Stomach smooth muscle (tissue), 2 donors: ENCODE measurements at regions not wholly inside any gene's neighbourhood (a gene's known extent, or its start where the extent isn't known, plus 50 kb on each side); places are given as distances from the start of the nearest gene placed in this dataset.

ENCODE experiments used
- H3K27ac ChIP-seq: one replicate; pipeline ENCODE4 v1.7.0; 2013; ENCODE audit warnings: mild to moderate bottlenecking, low read length, inconsistent platforms
- H3K27me3 ChIP-seq, 2 donors: one replicate each; pipeline ENCODE4 v1.7.0; 2013; ENCODE audit warnings: low read length in 2 of 2; ENCODE audit not compliant: insufficient read depth in 2 of 2, control insufficient read depth in 1 of 2
- H3K36me3 ChIP-seq, 2 donors: one replicate each; pipeline ENCODE4 v1.7.0; 2013; ENCODE audit warnings: low read length in 2 of 2; ENCODE audit not compliant: control insufficient read depth in 2 of 2, insufficient read depth in 2 of 2
- H3K4me1 ChIP-seq: one replicate; pipeline ENCODE4 v1.7.0; 2013; ENCODE audit warnings: low read length; ENCODE audit not compliant: control insufficient read depth, insufficient read depth
- H3K4me3 ChIP-seq, 2 donors: one replicate each; pipeline ENCODE4 v1.7.0; 2013; ENCODE audit warnings: low read length in 2 of 2
- H3K9ac ChIP-seq, 2 donors: one replicate each; pipeline ENCODE4 v1.7.0; 2013; ENCODE audit warnings: low read length in 2 of 2, mild to moderate bottlenecking in 1 of 2
- H3K9me3 ChIP-seq, 2 donors: one replicate each; pipeline ENCODE4 v1.7.0; 2013; ENCODE audit warnings: low read length in 2 of 2; ENCODE audit not compliant: control insufficient read depth in 2 of 2
- donor health status: healthy.
- donor health status: Pancreatic carcinoma.

DNA sequence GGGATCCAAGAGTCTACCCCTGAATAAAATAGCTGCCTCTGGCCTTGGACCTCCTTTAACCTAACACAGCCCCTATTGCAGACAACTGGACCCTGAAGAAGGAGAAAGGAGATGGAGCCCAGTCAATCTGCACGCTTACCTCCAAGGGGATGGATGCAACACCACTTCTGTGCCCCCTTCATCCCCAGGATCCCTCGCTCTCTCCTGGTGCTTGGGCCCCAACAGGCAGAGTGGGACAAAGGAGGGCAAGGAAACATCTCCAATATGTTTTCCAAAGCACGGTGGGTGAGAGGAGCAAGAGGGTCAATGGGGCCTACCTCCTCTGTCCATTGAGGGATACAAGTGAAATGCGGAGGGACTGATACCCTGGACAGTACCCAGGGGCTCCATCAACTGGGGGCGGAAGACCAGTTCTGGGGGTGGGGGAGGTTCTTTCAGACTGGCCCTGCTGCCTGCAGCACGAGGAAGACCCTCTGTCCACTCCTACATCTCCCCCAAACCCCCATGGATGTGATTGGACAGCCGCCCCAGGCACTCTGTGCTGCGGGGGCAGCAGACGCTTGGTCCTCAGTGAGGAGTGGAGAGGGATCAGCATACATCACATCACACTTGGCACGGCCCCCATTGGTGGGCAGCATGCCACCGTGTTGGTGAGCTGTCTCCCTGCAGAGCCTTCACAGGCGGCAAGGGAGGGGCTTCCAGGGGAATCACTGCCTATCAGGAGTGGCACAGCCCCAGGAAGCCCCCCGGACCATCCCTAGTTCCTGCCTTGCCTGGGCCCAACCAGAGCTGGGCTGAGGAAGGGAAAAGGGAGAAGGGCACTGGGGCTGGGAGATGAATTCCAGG, 70.6 kb downstream of the MRPL14 start:
- Histone ChIP-seq H3K36me3 (no peaks in the 10 kb centered on the region), H3K27ac (peak overlapping the region; percentile 66), H3K27me3 (no peaks in the 10 kb centered on the region), H3K4me1 (peaks cover 64% of the 10 kb centered on the region), H3K9me3 (peaks cover 0 to 4% of the 10 kb centered on the region in 2 donors), H3K4me3 (no peak overlapping the region), H3K9ac (no peak overlapping the region)

- Histone ChIP-seq H3K27ac (no peak overlapping the region), H3K9me3 (peaks cover 0 to 3% of the 10 kb centered on the region in 2 donors), H3K4me1 (peaks cover 69% of the 10 kb centered on the region)
These were observed 72.3 kb downstream of the MRPL14 start for GRCh38 chr6:44054721-44055559.

DNA sequence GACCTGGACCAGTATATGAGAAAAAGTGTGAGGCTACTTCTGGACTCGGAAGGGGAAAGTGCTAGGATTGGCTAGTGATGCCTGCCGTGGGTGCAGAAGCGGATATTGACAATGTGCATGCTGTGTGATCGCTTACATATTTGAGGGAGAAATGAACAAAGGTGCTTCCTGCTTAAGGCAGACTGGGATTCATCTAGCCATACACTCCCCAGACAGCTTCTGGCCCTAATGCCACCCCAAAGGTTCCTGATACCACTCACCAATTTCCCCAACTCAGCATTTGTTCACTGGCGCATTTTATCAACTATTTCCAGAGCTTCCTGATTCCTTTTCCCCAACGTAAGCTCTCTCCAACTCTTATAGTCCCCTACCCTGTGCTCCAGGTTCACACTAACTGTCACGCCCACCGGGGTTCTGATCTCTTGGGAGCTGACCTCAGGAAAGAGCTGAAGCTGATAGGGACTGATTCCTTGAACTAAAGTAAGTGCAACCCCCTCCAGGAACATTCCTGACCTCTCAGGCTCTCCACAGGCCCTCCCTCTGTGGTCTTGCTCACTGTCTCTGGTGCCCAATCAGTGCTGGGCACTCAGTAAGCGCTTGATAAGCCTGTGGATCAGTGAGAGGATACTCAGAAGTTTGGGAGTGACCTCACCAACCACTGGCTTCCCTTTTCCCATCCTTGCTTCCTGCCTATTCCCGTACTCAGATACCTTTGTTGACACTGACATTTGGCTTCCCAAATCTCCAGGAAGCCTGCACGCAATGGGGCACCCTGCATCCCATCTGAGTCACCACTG, 73.3 kb downstream of the MRPL14 start:
- Histone ChIP-seq H3K4me1 (peaks cover 71% of the 10 kb centered on the region), H3K36me3 (no peaks in the 10 kb centered on the region), H3K9ac (no peak overlapping the region), H3K9me3 (no peaks in the 10 kb centered on the region), H3K27ac (no peak overlapping the region), H3K4me3 (no peak overlapping the region), H3K27me3 (no peaks in the 10 kb centered on the region)

More at GRCh38 chr6:44054721-44055559, 72.3 kb downstream of the MRPL14 start:
- H3K9ac ChIP-seq: no peak overlapping the region
- H3K27me3 ChIP-seq: no peaks in the 10 kb centered on the region
- no peak overlapping the region for H3K4me3 ChIP-seq
- H3K36me3 ChIP-seq: no peaks in the 10 kb centered on the region

- H3K4me1 ChIP-seq: peaks cover 71% of the 10 kb centered on the region
- peak overlapping the region; percentile 88 for H3K27ac ChIP-seq
- no peak overlapping the region for H3K9ac ChIP-seq
- no peaks in the 10 kb centered on the region for H3K9me3 ChIP-seq
- no peak overlapping the region for H3K4me3 ChIP-seq
- H3K36me3 ChIP-seq: no peaks in the 10 kb centered on the region
- H3K27me3 ChIP-seq: no peaks in the 10 kb centered on the region
These were observed 74.0 kb downstream of the MRPL14 start for GRCh38 chr6:44053106-44053756.

DNA sequence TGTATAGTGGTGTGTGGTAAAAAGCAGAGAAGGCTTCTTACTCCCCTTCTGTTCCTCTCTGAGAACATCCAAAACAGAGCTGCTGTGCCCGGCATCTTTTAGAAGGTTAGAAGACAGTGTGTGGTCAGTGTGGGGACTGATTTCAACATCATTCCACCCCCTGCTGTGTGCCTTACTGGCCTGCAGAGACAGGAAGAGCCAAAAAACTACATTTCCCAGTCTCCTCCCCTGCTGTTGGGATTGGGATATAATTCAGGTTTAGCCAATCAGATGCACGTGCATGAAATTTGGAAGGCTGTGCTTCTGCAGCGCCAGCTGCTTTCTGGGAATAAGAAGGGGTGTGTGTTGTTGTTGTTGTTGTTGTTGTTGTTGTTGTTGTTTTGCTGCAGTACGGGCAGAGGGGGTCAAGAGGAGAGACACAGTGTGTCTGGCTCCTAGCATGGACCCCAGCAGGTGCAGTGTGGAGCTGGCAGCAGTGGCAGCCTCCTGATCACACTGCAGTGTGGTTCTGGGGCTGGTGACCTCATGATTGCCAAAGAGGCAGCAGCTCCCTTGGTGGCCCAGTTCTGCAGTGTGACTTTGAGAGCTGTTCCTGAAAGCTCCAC, 74.7 kb downstream of the MRPL14 start:
- peak overlapping the region; percentile 88 for H3K27ac ChIP-seq
- no peak overlapping the region for H3K4me3 ChIP-seq
- no peaks in the 10 kb centered on the region for H3K36me3 ChIP-seq
- no peaks in the 10 kb centered on the region for H3K27me3 ChIP-seq
- H3K4me1 ChIP-seq: peaks cover 70% of the 10 kb centered on the region
- peak overlapping the region in 1 of 2 donors; percentile 13 for H3K9ac ChIP-seq
- no peaks in the 10 kb centered on the region for H3K9me3 ChIP-seq

DNA sequence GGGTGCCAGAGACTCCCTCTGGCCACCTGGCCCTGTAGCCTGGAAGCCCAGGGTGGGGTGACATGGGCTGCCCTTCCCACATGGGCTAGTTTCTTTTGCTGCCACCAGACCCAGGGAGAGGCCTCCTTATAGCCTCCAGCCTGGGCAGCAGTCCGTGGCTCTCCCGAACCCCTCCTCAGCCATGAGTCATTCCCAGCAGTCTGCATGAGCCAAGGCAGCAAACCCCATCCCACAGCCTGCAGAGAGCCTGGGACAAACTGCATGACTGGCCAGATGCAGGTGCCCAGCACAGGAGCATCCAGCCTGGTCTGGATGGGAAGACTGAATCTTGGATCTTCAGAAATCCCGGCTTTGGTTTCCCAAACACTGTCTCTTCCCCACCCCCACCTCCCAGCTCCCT, 75.7 kb downstream of the MRPL14 start:
- Histone ChIP-seq H3K27me3 (no peaks in the 10 kb centered on the region), H3K9me3 (no peaks in the 10 kb centered on the region), H3K36me3 (no peaks in the 10 kb centered on the region), H3K27ac (peak overlapping the region; percentile 88), H3K9ac (peak overlapping the region in 1 of 2 donors; percentile 23), H3K4me1 (peaks cover 65% of the 10 kb centered on the region), H3K4me3 (no peak overlapping the region)

DNA sequence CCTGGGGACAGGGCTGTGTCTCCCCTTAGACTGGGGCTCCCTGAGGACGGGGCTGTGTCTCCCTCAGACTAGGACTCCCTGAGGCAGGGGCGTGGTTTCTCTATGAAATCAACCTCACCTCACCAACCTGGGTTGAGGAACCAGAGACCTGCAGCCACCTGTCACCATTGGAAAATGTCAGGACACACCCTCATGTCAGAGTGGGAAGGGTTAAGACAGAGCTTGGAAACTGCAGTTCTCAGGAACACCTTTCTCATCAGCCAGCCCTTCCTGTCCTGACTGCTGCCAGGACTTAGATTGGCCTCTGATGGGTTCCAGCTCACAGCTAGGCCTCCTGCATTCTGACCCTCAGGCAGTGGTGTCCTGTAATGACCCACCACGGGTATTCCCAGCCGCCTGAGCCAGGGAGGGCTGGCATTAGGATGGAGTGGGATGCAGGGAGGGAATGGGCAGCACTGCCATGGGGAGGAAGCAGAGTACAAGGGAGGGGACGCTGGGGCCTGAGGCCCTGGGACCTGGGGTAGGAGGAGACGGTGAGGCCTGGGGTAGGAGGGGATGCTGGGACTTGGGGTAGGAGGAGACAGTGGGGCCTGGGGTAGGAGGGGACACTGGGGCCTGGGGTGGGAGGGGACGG, 76.3 kb downstream of the MRPL14 start:
- no peak overlapping the region for H3K4me3 ChIP-seq
- H3K27me3 ChIP-seq: no peaks in the 10 kb centered on the region
- no peaks in the 10 kb centered on the region for H3K9me3 ChIP-seq
- H3K9ac ChIP-seq: peak overlapping the region; percentile 23 to 29
- H3K4me1 ChIP-seq: peaks cover 64% of the 10 kb centered on the region
- H3K27ac ChIP-seq: peak overlapping the region; percentile 88
- no peaks in the 10 kb centered on the region for H3K36me3 ChIP-seq

GRCh38 chr6:44049989-44050871, 77.0 kb downstream of the MRPL14 start:
- no peaks in the 10 kb centered on the region for H3K36me3 ChIP-seq
- H3K4me1 ChIP-seq: peaks cover 72% of the 10 kb centered on the region
- peak overlapping the region in 1 of 2 donors; percentile 21 for H3K4me3 ChIP-seq
- no peaks in the 10 kb centered on the region for H3K27me3 ChIP-seq
- no peaks in the 10 kb centered on the region for H3K9me3 ChIP-seq
- peak overlapping the region; percentile 29 to 49 for H3K9ac ChIP-seq
- peak overlapping the region; percentile 88 for H3K27ac ChIP-seq
